Activated T-helper 2 cell treated with anti-CD3 and anti-CD28 coated beads, Interferon-gamma antibody, Interleukin-2, Interleukin-4, amounts not matched to agents 10 μg/mL and 5 μg/mL and 100 μg/mL, durations not matched to agents 14 hours and 24 hours and 36 hours (primary cell): ENCODE measurements at regions not wholly inside any gene's neighbourhood (a gene's known extent, or its start where the extent isn't known, plus 50 kb on each side); places are given as distances from the start of the nearest gene placed in this dataset.

Experiments used
- DNase-seq: peaks from one replicate; pipeline ENCODE4 v3.0.0; 2021; ENCODE audit warnings: low spot score
- H3K27ac Mint-ChIP-seq: one replicate; pipeline ENCODE4 v1.8.0; 2021; ENCODE audit warnings: mixed read lengths
- H3K27me3 Mint-ChIP-seq: one replicate; pipeline ENCODE4 v1.8.0; 2021; ENCODE audit warnings: low read depth, mixed read lengths
- H3K36me3 Mint-ChIP-seq: one replicate; pipeline ENCODE4 v1.8.0; 2021; ENCODE audit warnings: low read depth, mixed read lengths
- H3K4me1 Mint-ChIP-seq: one replicate; pipeline ENCODE4 v1.8.0; 2021; ENCODE audit warnings: low read depth, mixed read lengths
- H3K4me3 Mint-ChIP-seq: one replicate; pipeline ENCODE4 v1.8.0; 2021; ENCODE audit warnings: low read depth, mild to moderate bottlenecking, moderate library complexity, mixed read lengths
- H3K9me3 Mint-ChIP-seq: one replicate; pipeline ENCODE4 v1.8.0; 2021; ENCODE audit warnings: mixed read lengths
- intact Hi-C: fragments of 100-400 bp; cut with micrococcal nuclease; formaldehyde crosslinking; loops from one replicate; pipeline ENCODE4 v1.15.1; 2023

- H3K36me3 Mint-ChIP-seq: no peaks in the 10 kb centered on the region
- intact Hi-C loops: no loop called here
- H3K27me3 Mint-ChIP-seq: no peaks in the 10 kb centered on the region
- H3K4me1 Mint-ChIP-seq: peaks cover 8% of the 10 kb centered on the region
- DNase-seq: no peak
- H3K4me3 Mint-ChIP-seq: no peak overlapping the region
- no peak overlapping the region for H3K27ac Mint-ChIP-seq
- H3K9me3 Mint-ChIP-seq: no peaks in the 10 kb centered on the region
Observed at GRCh38 chr10:3844491-3845025, 59.5 kb upstream of the KLF6 start.

- H3K27ac Mint-ChIP-seq: peak overlapping the region; percentile 53
- no peak overlapping the region for H3K4me3 Mint-ChIP-seq
Observed at GRCh38 chr10:3838460-3839437, 53.7 kb upstream of the KLF6 start.

GRCh38 chr10:3837647-3838459, 52.8 kb upstream of the KLF6 start:
- Mint-ChIP-seq H3K4me3 (no peak overlapping the region), H3K4me1 (peaks cover 42% of the 10 kb centered on the region), H3K27ac (peak overlapping the region; percentile 53), H3K9me3 (no peaks in the 10 kb centered on the region), H3K27me3 (no peaks in the 10 kb centered on the region), H3K36me3 (no peaks in the 10 kb centered on the region)
- no peak for DNase-seq
- intact Hi-C loops: loop anchor here (2.0 kb wide), 1 partner anchor 15 kb away; no protein-coding TSS in a partner anchor

More at GRCh38 chr10:3838460-3839437, 53.7 kb upstream of the KLF6 start:
- intact Hi-C loops: no loop called here
- Mint-ChIP-seq H3K9me3 (no peaks in the 10 kb centered on the region), H3K27me3 (no peaks in the 10 kb centered on the region), H3K4me1 (peaks cover 40% of the 10 kb centered on the region), H3K36me3 (no peaks in the 10 kb centered on the region)
- no peak for DNase-seq

GRCh38 chr10:3836222-3836820, 51.3 kb upstream of the KLF6 start:
- Mint-ChIP-seq H3K27ac (peak overlapping the region; percentile 84), H3K9me3 (no peaks in the 10 kb centered on the region), H3K27me3 (no peaks in the 10 kb centered on the region), H3K4me3 (peak overlapping the region; percentile 28), H3K4me1 (peaks cover 56% of the 10 kb centered on the region), H3K36me3 (no peaks in the 10 kb centered on the region)
- intact Hi-C loops: loop anchor here (1.0 to 2.0 kb wide), 2 partner anchors 16 to 25 kb away; no protein-coding TSS in a partner anchor
- DNase-seq: no peak

- no peak for DNase-seq
- H3K9me3 Mint-ChIP-seq: no peaks in the 10 kb centered on the region
- peaks cover 56% of the 10 kb centered on the region for H3K4me1 Mint-ChIP-seq
- peak overlapping the region; percentile 84 for H3K27ac Mint-ChIP-seq
- H3K27me3 Mint-ChIP-seq: no peaks in the 10 kb centered on the region
- no peak overlapping the region for H3K4me3 Mint-ChIP-seq
- intact Hi-C loops: loop anchor here (1.0 to 2.0 kb wide), 2 partner anchors 17 to 24 kb away; no protein-coding TSS in a partner anchor
- H3K36me3 Mint-ChIP-seq: no peaks in the 10 kb centered on the region
Observed at GRCh38 chr10:3835770-3836169, 50.8 kb upstream of the KLF6 start.

GRCh38 chr10:3834947-3835346, 49.9 kb upstream of the KLF6 start:
- H3K36me3 Mint-ChIP-seq: no peaks in the 10 kb centered on the region
- no peaks in the 10 kb centered on the region for H3K27me3 Mint-ChIP-seq
- peaks cover 56% of the 10 kb centered on the region for H3K4me1 Mint-ChIP-seq
- H3K27ac Mint-ChIP-seq: no peak overlapping the region
- H3K9me3 Mint-ChIP-seq: no peaks in the 10 kb centered on the region
- H3K4me3 Mint-ChIP-seq: no peak overlapping the region
- no peak for DNase-seq
- intact Hi-C loops: no loop called here
